ENCODE measurements at regions not wholly inside any gene's neighbourhood (a gene's known extent, or its start where the extent isn't known, plus 50 kb on each side); places are given as distances from the start of the nearest gene placed in this dataset.

DNA sequence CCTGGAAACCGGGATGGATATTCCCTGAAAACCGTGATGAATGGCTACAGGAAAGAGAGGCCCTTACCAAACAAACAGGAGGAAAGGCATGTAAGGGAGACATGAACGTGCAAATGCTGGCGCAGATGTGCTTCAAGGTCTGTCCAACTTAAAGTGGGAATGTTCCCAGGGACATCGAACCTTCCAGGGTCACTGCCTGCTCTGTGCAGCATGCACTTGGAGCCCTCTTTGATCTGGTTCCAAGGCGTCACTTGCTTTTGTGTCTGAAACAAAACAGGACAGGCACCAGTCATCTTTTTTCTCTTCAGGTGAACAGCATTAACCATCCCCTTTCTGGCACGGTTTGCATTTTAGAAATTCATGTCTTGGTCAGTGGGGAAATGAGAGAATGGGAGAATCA lies 479.4 kb downstream of the RASEF start:
- TF ChIP-seq, protein P1, sequence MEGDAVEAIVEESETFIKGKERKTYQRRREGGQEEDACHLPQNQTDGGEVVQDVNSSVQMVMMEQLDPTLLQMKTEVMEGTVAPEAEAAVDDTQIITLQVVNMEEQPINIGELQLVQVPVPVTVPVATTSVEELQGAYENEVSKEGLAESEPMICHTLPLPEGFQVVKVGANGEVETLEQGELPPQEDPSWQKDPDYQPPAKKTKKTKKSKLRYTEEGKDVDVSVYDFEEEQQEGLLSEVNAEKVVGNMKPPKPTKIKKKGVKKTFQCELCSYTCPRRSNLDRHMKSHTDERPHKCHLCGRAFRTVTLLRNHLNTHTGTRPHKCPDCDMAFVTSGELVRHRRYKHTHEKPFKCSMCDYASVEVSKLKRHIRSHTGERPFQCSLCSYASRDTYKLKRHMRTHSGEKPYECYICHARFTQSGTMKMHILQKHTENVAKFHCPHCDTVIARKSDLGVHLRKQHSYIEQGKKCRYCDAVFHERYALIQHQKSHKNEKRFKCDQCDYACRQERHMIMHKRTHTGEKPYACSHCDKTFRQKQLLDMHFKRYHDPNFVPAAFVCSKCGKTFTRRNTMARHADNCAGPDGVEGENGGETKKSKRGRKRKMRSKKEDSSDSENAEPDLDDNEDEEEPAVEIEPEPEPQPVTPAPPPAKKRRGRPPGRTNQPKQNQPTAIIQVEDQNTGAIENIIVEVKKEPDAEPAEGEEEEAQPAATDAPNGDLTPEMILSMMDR (IDR thresholded peaks at IDR 0.05): no peak
- TF ChIP-seq POLR2A (IDR thresholded peaks at IDR 0.05): no peak

Measured in esophagus squamous epithelium (tissue), 4 donors.